ENCODE measurements at regions not wholly inside any gene's neighbourhood (a gene's known extent, or its start where the extent isn't known, plus 50 kb on each side); places are given as distances from the start of the nearest gene placed in this dataset.
A peak's percentile ranks its signal among the peaks of the same experiment; 100 is the strongest.
"Not testable (repeated sequence)": the region's sequence is repeated elsewhere in the genome, so short reads cannot be mapped to it uniquely, and the experiment has no call there.

DNA sequence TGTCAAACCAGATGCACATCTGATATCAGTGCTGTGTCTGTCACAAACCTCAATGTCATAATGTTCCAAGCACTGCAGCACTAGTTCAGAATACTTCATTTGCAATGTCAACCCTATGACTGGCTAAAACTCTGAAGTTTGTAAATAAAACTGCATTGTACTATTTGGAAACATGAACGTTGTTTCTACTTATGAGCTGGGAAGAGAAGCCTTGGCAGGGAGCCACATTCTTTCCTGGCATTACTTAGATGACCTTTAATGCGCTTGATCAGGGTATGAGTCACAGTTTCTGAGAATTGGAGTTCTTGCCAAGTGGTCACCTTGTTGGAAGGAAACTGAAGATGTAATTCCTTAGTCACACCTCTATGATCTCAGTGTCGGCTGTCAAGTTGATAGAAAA lies 664.8 kb upstream of the MMS22L start:
- no peak overlapping the region for H3K4me3 ChIP-seq (ENCODE audit: low read length)
- DNase-seq (ENCODE audit: low read depth, low spot score), result no peak

DNA sequence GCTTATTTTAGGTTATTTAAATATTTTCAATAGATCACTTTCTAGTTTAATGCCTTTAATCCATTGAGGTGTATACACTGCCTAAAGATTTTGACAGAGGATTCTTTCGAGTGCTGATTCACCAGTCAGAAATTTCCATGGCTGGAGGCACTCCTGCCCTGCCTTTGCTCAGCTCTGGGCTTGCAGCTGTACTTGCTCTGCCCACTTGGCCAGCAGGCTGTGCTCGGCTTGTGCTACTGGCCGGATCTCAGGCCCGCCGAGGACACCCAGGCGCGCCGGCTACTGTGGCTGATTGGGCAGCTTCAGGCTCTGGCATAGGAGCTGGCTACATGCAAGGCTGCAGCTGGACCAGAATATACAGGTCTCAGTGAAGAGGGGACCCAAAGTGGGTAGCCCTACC lies 675.1 kb upstream of the MMS22L start:
- DNase-seq (ENCODE audit: low read depth, low spot score), result no peak
- no peak overlapping the region for H3K4me3 ChIP-seq (ENCODE audit: low read length)

DNA sequence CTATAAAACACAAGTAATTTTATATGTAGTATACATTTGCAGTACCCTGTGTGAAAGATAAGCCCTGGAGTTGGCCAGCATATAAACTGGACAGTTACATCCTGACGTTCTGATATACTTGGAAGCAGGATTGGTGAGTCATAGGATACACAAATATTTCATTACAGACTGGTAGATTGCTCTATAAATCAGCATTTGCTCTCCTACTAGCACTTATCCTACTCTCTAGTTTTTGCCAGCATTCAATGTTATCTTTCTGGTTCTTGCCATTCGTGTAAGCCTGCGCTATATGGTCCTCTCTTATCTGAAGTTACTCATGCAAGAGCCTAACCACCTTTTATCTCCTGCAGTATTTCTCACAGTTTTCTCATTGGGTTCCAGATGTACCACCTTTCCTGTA lies 680.2 kb upstream of the MMS22L start:
- no peak for DNase-seq (ENCODE audit: low read depth, low spot score)
- no peak overlapping the region for H3K4me3 ChIP-seq (ENCODE audit: low read length)

DNA sequence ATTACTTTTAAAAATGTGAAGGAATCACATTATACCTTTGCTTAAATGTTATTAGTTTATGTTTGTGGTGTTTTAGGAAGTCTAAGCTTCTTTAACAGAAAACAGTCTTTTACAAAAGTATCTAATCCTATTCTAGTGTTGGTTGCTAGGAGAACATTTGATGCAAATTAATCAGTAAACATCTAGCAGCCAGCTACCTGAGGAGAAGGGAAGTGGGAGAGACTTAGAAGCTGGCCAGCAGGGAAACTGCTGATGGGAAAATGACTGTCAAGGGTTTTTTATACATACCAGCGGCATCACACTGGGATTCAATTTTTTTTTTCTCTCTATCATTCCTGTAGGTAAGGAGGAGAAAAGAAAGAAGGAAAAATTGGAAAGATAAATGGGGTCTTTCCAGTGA lies 686.0 kb upstream of the MMS22L start:
- no peak for DNase-seq (ENCODE audit: low read depth, low spot score)
- H3K4me3 ChIP-seq (ENCODE audit: low read length), result no peak overlapping the region

DNA sequence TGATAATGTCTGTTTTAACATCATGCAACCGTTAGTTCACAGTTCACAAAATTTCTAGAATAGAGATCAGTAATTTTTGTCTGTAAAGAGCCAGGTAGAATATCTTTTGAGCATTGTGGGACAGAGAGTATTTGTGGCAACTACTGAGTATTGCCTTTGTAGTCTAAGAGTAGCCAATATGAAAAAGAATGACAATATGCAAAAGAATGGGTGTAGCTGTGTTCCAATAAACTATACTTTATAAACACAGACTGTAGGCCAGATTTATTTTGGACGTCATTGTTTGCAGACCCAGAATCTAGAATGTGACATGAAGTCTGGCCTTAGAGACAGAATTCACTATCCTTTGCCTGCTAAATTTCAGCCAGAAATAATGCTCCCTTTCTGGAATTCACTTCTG lies 694.1 kb upstream of the MMS22L start:
- H3K4me3 ChIP-seq (ENCODE audit: low read length), result no peak overlapping the region
- no peak for DNase-seq (ENCODE audit: low read depth, low spot score)

DNA sequence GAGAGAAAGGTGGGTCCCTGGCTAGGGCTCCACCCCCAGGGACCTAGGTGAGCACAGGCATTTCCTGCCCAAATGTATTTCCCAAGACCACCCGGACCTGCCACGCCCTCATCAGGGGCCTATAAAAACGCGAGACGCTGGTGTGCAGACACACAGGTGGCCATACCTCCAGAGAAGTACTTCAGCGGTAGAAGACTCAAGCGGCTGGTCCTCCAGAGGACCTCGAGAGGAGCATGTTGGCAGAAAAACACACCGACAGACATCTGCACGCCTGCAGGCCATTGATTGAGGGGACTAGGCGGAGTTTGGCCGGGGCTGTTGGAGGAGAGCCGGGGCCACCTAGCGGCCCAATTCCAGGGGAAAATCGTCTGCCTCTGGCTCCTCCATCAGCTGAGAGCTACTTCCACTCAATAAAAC lies 695.8 kb upstream of the MMS22L start:
- H3K4me3 ChIP-seq (ENCODE audit: low read length), result no peak overlapping the region
- peak; percentile 1 for DNase-seq (ENCODE audit: low read depth, low spot score)

DNA sequence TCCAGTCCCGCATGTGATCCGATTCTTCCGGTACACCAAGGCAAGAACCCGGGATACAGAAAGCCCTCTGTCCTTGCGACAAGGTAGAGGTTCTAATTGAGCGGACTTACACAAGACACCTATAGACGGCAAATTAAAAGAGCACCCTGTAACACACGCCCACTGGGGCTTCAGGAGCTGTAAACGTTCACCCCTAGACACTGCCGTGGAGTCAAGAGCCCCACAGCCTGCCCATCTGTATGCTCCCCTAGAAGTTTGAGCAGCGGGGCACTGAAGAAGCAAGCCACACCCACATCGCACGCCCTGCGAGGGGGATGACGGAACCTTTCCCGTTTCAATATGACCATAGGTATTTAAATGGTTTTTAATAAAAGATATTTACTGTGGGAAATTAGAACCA lies 696.3 kb upstream of the MMS22L start:
- not testable (repeated sequence) for DNase-seq (ENCODE audit: low read depth, low spot score); H3K4me3 ChIP-seq (ENCODE audit: low read length)

DNA sequence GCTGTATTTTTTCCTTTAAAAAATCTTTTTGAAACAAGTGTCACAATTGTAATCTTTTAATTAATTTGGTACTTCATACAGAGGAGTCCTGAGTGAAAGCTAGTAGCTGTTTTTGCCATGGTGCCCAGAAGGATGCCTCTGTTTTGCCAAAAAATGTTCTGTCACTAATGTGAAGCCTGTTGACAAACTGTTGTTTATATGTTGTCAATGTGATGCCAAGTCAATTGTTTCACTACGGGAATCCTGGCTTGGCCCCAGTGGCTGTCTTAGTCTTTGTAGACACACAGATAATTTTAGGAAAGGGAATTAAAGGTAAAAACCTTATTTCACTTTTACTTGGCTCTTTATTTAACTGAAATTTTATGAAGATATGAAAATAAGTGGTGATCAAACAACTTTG lies 706.4 kb upstream of the MMS22L start:
- no peak for DNase-seq (ENCODE audit: low read depth, low spot score)
- no peak overlapping the region for H3K4me3 ChIP-seq (ENCODE audit: low read length)

DNA sequence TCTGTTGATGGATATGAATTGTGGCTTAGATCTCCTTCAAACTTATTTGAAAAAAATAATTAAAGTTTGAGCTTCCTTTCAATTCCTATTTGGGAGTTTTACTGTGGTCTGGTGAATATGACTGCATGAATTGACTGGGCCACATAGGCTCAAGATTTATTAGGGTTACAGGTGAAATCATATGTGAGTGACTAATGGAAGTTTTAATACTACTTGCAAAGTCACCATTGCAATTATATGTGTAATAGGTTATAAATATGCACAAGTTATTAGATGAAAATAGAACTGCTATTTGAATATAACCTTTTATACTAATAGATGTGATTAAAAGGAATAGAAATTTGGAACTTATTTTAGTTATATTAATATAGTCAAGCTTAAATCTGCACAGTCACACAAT lies 712.1 kb upstream of the MMS22L start:
- no peak for DNase-seq (ENCODE audit: low read depth, low spot score)
- no peak overlapping the region for H3K4me3 ChIP-seq (ENCODE audit: low read length)

DNA sequence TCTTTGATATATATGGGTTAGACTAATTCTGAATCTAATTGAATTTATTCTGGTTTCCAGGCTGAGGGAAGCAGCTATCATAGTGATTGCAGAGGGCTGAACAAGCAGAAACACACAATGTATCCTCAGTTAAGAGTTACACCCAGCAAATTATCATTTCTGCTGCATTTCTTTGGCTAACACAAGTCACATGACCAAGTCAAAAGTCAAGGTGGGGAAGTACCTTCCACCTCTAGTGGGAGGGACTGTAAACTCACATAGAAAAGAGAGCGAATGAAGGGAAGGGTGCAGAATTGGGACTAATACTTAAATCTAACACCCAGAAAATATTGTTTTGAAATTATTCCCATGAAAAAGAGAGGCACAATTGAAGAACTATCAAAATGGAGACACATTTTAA lies 719.7 kb upstream of the MMS22L start:
- no peak overlapping the region for H3K4me3 ChIP-seq (ENCODE audit: low read length)
- no peak for DNase-seq (ENCODE audit: low read depth, low spot score)

DNA sequence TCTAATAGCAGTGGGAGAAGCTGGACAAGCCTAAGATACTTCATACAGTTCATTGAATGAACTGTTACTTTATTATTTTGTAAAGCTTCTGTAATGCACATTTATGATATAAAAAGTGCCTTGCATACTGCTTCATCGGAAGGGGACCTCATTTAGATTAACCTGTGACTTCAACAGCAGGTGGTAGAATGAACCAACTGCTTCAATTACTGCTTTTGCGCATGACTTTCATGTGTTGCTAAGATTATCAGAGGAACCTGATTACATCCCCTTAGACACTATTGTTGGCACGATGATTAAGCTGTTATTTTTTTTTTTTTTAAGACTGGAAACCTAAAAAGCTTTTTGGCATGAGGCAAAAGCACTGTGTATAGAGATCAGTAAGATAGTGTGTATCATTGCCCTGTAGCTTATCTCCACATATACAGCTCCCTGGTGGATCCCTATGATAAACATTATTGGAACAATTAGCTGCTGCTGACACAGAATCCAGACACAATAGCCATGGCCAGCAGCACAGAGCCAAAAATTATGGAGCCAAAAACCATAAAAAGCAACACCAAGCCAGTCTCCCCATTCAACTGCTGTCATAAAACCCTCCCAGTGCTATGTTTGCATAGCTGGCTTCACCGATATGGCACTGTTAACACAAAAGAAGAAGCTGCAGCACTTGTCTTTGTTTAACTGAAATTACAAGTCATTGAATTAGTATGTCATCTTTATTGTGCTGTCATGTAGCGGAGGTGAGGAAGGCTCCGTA lies 731.6 kb upstream of the MMS22L start:
- no peak overlapping the region for H3K4me3 ChIP-seq (ENCODE audit: low read length)
- DNase-seq (ENCODE audit: low read depth, low spot score), result no peak

DNA sequence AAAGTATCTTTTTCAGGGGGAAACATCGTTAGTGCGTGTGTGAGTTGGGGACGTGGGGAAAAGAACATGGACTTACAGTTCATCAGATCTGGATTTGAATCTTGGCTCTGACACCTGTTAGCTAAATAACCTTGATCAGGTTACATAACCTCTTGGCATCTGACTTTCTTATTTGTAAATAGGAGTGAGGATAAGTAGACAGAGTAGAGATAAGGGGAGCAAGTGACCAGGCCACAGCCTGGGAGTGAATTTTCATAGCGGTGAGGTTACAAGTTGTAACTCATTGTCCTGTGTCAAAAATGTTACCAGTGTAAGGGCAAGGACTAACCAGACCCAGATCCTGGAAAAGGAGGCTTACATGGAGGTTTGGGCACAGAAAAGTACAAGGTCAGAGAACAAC lies 733.5 kb upstream of the MMS22L start:
- DNase-seq (ENCODE audit: low read depth, low spot score), result no peak

DNA sequence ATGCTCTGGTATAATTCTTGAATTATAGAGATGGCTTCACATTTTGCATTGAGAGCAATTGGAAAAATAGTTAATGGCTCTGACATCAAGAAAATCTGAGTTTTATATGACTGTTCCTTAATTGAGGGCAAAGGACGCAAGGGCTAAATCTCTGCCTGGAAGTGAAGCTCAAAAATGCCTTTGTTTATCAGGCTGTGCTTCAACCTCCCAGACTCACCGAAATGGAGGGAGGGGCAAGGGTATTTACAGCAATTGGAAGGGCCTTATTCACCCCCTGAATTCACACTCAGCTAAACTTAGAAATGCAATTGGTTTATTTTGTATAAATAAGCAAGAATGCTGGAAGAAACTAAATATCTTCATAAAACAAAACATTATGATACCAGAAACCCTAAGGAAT lies 737.2 kb upstream of the MMS22L start:
- H3K4me3 ChIP-seq (ENCODE audit: low read length), result no peak overlapping the region
- no peak for DNase-seq (ENCODE audit: low read depth, low spot score)

More for the DNA sequence above, 733.5 kb upstream of the MMS22L start:
- no peak overlapping the region for H3K4me3 ChIP-seq (ENCODE audit: low read length)

DNA sequence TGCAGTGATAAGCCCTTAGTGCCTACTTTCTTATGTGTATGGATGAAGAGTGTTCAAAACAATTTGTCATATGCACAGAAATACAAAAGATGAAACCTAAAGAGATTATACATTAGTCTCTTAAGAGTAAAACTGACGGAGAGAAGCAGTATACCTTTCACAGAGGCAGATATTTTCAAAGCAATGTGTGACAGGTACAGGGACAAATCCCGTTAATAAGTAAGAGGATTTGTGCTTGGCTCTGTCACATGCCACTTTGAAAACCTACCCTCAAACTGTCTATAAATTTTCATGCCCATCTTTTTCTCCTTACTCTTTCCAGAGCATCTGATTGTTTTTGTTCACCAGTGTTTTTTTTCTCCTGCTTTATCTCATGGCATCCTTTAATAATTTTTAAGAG lies 741.3 kb upstream of the MMS22L start:
- no peak overlapping the region for H3K4me3 ChIP-seq (ENCODE audit: low read length)
- no peak for DNase-seq (ENCODE audit: low read depth, low spot score)

DNA sequence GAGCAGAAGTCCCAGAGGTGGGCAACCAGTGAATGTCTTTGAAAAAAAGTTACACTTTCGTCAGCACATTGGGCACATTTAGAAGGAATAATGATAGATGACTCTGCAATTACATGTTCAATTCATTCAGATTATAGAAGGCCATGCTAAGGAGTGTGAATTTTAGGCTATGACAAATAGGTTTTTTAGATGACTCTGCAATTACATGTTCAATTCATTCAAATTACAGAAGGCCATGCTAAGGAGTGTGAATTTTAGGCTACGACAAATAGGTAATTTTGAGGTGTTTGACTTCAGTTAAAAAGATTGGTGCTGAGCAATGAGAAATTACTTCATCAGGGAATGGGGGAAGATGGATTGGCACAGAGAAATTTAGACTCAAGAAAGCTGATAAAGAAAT lies 744.9 kb upstream of the MMS22L start:
- no peak for DNase-seq (ENCODE audit: low read depth, low spot score)
- H3K4me3 ChIP-seq (ENCODE audit: low read length), result no peak overlapping the region

DNA sequence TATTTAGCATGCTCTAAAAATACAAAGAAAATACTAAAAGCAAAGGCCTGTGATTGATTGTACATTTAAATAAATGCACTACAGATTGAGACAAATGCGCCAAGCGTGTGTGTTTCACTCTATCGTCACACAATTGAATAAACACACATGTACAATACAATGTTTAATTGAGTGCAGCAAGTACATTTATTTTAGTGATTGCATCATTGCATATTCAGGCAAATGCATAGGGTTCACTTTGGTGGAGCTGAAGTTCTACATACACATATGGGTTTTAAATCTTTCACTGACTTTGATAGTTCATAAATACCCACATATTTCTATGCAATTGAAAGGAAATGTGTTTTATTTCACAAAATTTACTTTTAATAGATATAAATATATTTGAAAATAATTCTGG lies 750.6 kb upstream of the MMS22L start:
- no peak overlapping the region for H3K4me3 ChIP-seq (ENCODE audit: low read length)
- DNase-seq (ENCODE audit: low read depth, low spot score), result no peak

DNA sequence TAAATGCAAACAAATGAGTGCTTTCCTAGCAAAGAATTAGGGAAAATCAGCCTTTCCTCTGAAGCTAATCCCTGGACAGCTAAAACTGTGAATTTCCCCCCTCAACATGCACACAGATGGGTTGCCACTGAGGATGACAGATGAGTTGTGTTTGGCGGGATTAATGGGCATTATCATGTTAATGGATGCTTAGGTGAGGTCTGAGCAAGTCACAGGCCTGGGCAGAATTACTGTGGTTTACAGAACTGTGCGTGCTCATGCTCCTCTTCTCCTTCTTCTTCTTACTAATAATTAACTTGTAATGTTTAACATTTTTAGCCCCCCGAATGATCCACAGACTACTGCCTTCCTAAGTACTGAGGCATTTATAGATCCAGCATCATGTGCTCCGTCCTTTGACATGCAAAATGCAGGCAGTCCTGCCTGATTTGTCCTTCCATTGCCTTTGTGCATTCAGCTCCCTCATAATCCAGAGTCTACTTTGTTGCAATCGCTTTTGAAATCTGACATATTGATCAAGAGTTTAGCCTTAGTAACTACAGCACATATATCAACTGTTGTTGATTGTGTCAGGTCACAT lies 753.4 kb upstream of the MMS22L start:
- DNase-seq (ENCODE audit: low read depth, low spot score), result no peak
- H3K4me3 ChIP-seq (ENCODE audit: low read length), result no peak overlapping the region

DNA sequence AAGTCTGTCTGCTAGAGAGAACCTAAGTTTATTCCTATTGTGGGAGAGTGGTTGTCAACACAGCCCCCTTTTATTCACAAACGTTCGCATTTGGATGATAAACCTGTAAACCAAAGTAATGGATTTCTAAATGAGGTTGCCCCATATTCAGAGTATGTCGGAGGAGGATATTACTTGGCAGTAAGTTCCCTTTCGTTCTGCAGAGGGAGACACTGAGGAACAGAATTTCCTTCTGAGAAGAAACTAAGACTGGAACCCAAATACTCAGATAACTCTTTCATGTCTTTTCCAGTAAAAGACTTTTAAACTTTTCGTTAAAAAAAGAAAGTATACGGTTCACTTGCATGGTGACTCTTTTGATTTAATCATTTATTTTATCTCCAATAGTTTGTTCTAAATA lies 754.6 kb upstream of the MMS22L start:
- H3K4me3 ChIP-seq (ENCODE audit: low read length), result no peak overlapping the region
- no peak for DNase-seq (ENCODE audit: low read depth, low spot score)

DNA sequence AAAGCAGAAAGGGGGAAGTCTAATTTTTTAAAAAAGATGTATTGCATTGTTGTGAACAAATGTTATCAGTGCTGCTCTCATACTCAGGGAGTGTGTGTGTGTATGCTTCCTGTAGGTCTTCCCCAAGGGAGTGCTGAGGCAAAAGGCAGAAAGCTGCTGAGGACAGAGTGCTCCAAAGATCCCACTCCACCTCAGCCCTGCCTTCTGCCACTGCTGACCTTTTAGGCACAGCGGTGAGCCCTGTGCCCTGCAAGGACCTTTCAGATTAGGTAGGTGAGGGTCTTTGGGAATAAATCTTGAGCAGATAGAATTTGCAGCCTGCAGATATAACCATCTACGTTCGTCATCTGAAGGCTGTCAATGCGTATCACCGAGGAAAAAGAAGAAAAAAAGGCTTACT lies 756.4 kb upstream of the MMS22L start:
- no peak for DNase-seq (ENCODE audit: low read depth, low spot score)
- no peak overlapping the region for H3K4me3 ChIP-seq (ENCODE audit: low read length)

DNA sequence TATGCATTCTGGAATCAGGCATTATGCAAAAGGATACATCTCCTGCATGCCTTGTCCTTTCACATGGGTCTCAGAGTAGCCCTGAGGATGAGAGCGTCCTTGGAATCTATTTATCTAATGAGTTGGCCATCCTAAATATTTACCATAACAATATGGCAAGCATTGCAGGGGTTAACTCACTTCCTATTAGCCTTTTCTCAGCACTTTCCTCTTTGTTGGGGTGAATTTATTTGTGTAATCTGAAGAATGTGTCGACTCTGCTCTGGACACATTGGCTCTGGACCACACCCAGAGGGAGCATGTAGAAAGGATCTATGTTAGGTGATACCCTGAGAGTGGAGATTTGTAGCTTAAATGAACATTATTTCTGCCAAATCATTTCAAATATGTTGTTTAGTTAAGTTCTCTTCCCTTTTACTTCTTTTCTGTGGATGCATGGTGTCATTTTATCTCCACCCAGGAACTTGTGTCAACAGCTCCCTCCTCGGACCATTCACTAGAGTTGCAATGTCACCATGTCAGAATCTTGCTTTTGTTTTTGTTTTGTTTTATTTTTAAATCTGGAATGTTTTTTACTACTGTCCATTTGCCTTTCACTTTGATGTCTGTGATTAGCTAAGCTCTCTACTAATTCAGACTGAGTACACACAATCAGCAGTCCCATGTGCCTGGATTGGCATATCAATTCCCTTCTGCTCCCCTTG lies 757.0 kb upstream of the MMS22L start:
- H3K4me3 ChIP-seq (ENCODE audit: low read length), result no peak overlapping the region

DNA sequence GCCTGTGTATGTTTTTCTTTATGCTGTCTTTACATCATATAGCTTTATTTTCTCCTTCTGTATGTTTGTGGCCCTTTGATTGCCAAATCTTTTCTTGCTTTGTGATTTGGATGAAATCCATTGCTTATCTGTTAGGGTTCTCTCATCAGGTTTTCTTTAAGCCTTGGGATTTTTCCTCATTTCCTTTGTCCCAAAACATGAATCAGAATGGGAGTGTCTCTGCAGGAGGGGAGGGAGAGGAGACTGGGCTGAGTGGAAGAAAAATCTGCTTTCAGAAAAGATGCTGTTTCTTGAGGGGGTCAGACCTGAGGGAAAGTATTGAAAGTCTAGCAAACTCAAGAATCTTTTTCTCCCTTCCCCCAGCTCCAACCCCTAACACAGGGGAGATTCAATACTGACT lies 758.0 kb upstream of the MMS22L start:
- no peak for DNase-seq (ENCODE audit: low read depth, low spot score)
- no peak overlapping the region for H3K4me3 ChIP-seq (ENCODE audit: low read length)

More for the DNA sequence above, 757.0 kb upstream of the MMS22L start:
- DNase-seq (ENCODE audit: low read depth, low spot score), result no peak

All from Jurkat, Clone E6-1 (cell line).